ENCODE measurements at regions not wholly inside any gene's neighbourhood (a gene's known extent, or its start where the extent isn't known, plus 50 kb on each side); places are given as distances from the start of the nearest gene placed in this dataset.

- no peaks in the 10 kb centered on the region for H3K36me3 ChIP-seq (ENCODE audit: control insufficient read depth, low read length)
- H3K4me3 ChIP-seq (ENCODE audit: low read length): no peak overlapping the region
- no peaks in the 10 kb centered on the region for H3K4me1 ChIP-seq (ENCODE audit: control insufficient read depth, low read length)
- no peak overlapping the region for H3K27ac ChIP-seq (ENCODE audit: low read depth, low read length)
- H3K4me2 ChIP-seq (ENCODE audit: low read length): no peak overlapping the region
- H3K9me3 ChIP-seq (ENCODE audit: control insufficient read depth, insufficient read depth, low read length): no peaks in the 10 kb centered on the region
- H3F3A ChIP-seq (ENCODE audit: control insufficient read depth, insufficient read depth): no peaks in the 10 kb centered on the region
- H3K27me3 ChIP-seq (ENCODE audit: control insufficient read depth, low read length): no peaks in the 10 kb centered on the region
- H3K79me2 ChIP-seq (ENCODE audit: control insufficient read depth, low read length): no peaks in the 10 kb centered on the region
- no peaks in the 10 kb centered on the region for H3K9me2 ChIP-seq (replicated peaks; ENCODE audit: control insufficient read depth, low read length)
- TF ChIP-seq EZH2phosphoT487 (IDR thresholded peaks at IDR 0.05; ENCODE audit: borderline replicate concordance, low read length): no peak
- TF ChIP-seq CTCF (IDR thresholded peaks at IDR 0.05; ENCODE audit: low read depth, low read length, poor library complexity, severe bottlenecking): no peak
- H4K20me1 ChIP-seq (ENCODE audit: control insufficient read depth, insufficient read depth, low read depth, low read length): no peaks in the 10 kb centered on the region
These were observed 201.5 kb upstream of the CSNK1A1L start for GRCh38 chr13:37306778-37307544.

GRCh38 chr13:37303606-37304005 lies 198.1 kb upstream of the CSNK1A1L start:
- H3K27ac ChIP-seq (ENCODE audit: low read depth, low read length): no peak overlapping the region
- no peak overlapping the region for H3K4me3 ChIP-seq (ENCODE audit: low read length)
- H3K4me1 ChIP-seq (ENCODE audit: control insufficient read depth, low read length): no peaks in the 10 kb centered on the region
- TF ChIP-seq CTCF (IDR thresholded peaks at IDR 0.05; ENCODE audit: low read depth, low read length, poor library complexity, severe bottlenecking) (no peak), EZH2phosphoT487 (IDR thresholded peaks at IDR 0.05; ENCODE audit: borderline replicate concordance, low read length) (no peak)
- no peaks in the 10 kb centered on the region for H3K9me3 ChIP-seq (ENCODE audit: control insufficient read depth, insufficient read depth, low read length)
- H3K79me2 ChIP-seq (ENCODE audit: control insufficient read depth, low read length): no peaks in the 10 kb centered on the region
- no peaks in the 10 kb centered on the region for H3F3A ChIP-seq (ENCODE audit: control insufficient read depth, insufficient read depth)
- no peak overlapping the region for H3K4me2 ChIP-seq (ENCODE audit: low read length)
- no peaks in the 10 kb centered on the region for H4K20me1 ChIP-seq (ENCODE audit: control insufficient read depth, insufficient read depth, low read depth, low read length)
- H3K9me2 ChIP-seq (replicated peaks; ENCODE audit: control insufficient read depth, low read length): no peaks in the 10 kb centered on the region
- no peaks in the 10 kb centered on the region for H3K27me3 ChIP-seq (ENCODE audit: control insufficient read depth, low read length)
- no peaks in the 10 kb centered on the region for H3K36me3 ChIP-seq (ENCODE audit: control insufficient read depth, low read length)

- no peaks in the 10 kb centered on the region for H3K36me3 ChIP-seq (ENCODE audit: control insufficient read depth, low read length)
- no peaks in the 10 kb centered on the region for H3K79me2 ChIP-seq (ENCODE audit: control insufficient read depth, low read length)
- H3K4me3 ChIP-seq (ENCODE audit: low read length): no peak overlapping the region
- no peaks in the 10 kb centered on the region for H3F3A ChIP-seq (ENCODE audit: control insufficient read depth, insufficient read depth)
- H4K20me1 ChIP-seq (ENCODE audit: control insufficient read depth, insufficient read depth, low read depth, low read length): no peaks in the 10 kb centered on the region
- H3K9me3 ChIP-seq (ENCODE audit: control insufficient read depth, insufficient read depth, low read length): no peaks in the 10 kb centered on the region
- H3K27me3 ChIP-seq (ENCODE audit: control insufficient read depth, low read length): no peaks in the 10 kb centered on the region
- no peaks in the 10 kb centered on the region for H3K9me2 ChIP-seq (replicated peaks; ENCODE audit: control insufficient read depth, low read length)
- H3K27ac ChIP-seq (ENCODE audit: low read depth, low read length): no peak overlapping the region
- TF ChIP-seq EZH2phosphoT487 (IDR thresholded peaks at IDR 0.05; ENCODE audit: borderline replicate concordance, low read length): no peak
- no peak for TF ChIP-seq CTCF (IDR thresholded peaks at IDR 0.05; ENCODE audit: low read depth, low read length, poor library complexity, severe bottlenecking)
- no peak overlapping the region for H3K4me2 ChIP-seq (ENCODE audit: low read length)
- no peaks in the 10 kb centered on the region for H3K4me1 ChIP-seq (ENCODE audit: control insufficient read depth, low read length)
These were observed 197.2 kb upstream of the CSNK1A1L start for GRCh38 chr13:37302686-37303085.

Data from DOHH2 (cell line).